GM12864 (cell line): ENCODE measurements at regions not wholly inside any gene's neighbourhood (a gene's known extent, or its start where the extent isn't known, plus 50 kb on each side); places are given as distances from the start of the nearest gene placed in this dataset.

Experiments
- DNase-seq: peaks from one replicate; pipeline ENCODE4 v3.0.0-alpha.2; 2011; ENCODE audit warnings: low read depth
- H3K4me3 ChIP-seq: 2 replicates; pipeline ENCODE4 v1.5.1; 2011; ENCODE audit warnings: mild to moderate bottlenecking, low read depth, low read length, control low read depth
- TF ChIP-seq, protein P1 (sequence below): IDR thresholded peaks from 2 replicates; pipeline ENCODE4 v1.5.1; 2011; ENCODE audit warnings: low read depth, mild to moderate bottlenecking, moderate library complexity, low read length, control low read depth, inconsistent platforms; ENCODE audit errors: missing control alignments

DNA sequence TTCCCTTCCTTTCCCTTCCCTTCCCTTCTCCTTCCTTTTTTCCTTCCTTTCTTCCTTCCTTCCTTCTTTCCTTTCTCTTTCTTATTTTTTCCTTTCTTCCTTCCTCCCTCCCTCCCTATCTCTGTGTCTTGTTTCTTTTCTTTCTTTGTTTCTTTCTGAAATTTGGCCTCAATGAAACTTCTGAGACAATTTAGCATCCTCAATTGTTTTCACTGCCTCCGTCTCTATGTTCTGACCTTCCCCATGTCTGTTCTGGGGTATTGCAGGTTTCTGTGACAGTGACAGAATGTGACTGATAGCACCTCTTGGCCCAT lies 81.7 kb upstream of the PAX1 start:
- DNase-seq = no peak
- TF ChIP-seq, protein P1, sequence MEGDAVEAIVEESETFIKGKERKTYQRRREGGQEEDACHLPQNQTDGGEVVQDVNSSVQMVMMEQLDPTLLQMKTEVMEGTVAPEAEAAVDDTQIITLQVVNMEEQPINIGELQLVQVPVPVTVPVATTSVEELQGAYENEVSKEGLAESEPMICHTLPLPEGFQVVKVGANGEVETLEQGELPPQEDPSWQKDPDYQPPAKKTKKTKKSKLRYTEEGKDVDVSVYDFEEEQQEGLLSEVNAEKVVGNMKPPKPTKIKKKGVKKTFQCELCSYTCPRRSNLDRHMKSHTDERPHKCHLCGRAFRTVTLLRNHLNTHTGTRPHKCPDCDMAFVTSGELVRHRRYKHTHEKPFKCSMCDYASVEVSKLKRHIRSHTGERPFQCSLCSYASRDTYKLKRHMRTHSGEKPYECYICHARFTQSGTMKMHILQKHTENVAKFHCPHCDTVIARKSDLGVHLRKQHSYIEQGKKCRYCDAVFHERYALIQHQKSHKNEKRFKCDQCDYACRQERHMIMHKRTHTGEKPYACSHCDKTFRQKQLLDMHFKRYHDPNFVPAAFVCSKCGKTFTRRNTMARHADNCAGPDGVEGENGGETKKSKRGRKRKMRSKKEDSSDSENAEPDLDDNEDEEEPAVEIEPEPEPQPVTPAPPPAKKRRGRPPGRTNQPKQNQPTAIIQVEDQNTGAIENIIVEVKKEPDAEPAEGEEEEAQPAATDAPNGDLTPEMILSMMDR = no peak
- no peak overlapping the region for H3K4me3 ChIP-seq

DNA sequence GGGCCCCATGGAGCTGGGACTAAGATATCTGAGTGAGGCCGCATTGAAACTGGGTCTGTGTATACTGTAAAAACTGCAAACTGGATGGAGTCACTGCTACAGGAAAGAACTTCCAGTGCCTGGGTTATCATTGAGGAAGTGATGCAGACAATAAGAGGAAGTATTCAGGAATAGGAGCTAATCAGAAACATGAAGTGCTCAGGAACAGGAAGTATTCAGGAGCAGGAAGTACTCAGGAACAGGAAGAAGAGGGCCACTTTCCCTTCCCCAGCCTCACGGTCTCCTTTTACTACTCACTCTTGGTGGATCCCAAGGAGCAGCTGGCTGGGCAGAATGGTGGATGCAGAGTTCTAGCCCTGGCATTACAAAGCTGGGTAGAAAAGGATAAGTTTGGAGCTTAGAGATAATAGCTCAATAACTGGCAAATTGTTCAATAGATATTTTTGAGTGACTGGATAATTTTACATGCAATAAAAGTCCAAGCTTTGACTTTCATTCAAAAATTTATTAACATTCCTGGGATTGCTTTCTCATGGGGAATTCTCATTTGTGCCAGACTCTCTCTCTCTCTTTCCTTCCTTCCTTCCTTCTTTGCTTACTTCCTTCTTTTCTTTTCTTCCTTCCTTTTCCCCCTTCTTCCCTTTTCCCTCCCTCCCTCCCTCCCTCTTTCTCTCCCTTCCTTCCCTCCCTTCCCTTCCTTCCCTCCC lies 82.2 kb upstream of the PAX1 start:
- H3K4me3 ChIP-seq = no peak overlapping the region
- TF ChIP-seq, protein P1 = no peak
- DNase-seq = no peak

DNA sequence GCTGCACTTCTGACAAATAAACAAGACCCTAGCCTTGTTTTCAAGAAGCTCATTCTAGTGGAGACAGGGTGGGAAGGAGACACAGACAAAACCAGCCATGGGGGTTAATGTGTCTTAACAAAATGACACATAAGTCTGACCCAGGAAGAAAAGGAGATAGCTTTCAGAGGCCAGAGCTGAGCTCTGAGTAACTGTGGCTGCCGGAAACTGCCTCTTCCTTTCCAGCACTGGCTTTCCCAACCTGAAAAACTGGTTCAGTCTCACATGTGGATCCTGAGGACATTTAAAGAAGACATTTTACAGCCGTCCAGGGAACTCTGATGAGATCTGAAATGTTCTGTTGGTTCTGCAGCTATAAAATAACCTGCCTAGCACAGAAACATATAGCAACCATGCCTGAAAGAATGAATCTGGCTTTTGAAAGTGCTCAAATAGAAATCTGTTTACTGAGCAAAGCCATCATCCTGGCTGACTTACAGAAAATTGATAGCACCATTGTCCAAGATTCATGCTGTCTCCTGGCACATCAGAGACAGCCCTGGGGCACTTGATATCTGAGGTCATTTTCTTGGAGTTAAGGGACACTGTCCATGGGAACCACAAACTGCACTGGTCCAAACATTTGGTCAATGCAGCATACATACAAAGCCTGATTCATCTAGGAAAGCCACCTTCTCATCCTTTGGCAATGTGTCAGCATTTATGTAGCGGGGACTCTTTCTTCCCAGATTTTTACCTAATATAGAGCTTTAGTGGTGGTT lies 83.2 kb upstream of the PAX1 start:
- H3K4me3 ChIP-seq = no peak overlapping the region
- no peak for DNase-seq
- TF ChIP-seq, protein P1 = no peak

DNA sequence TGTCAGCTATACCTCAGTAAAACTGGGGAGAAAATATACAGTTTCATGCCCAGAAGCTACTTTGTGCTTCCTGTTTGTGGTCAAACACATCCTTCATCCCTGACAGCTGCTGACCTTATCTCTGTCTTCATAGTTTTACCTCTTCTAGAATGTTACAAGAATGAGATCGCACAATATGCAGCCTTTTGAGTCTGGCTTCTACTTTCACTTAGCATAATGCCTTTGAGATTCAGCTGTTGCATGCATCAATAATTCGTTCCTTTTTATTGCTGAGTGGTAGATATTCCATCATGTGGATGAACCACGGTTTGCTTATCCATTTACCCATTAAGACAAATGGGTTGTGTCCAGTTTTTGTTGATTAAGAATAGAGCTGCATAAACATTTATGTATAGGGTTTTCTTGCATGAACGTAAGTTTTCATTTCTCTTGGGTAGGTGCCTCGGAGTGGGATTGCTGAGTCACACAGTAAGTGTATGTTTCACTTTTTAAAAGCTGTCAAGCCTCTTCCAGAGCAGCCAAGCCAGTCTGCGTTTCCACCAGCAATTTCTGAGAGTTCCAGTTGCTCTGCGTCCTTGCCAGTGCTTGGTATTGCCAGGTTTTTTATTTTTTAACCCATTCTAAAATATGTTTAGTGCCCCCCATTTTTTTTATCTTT lies 86.6 kb upstream of the PAX1 start:
- TF ChIP-seq, protein P1 = no peak
- no peak overlapping the region; the same call in 1 of the 2 replicates for H3K4me3 ChIP-seq
- no peak for DNase-seq

DNA sequence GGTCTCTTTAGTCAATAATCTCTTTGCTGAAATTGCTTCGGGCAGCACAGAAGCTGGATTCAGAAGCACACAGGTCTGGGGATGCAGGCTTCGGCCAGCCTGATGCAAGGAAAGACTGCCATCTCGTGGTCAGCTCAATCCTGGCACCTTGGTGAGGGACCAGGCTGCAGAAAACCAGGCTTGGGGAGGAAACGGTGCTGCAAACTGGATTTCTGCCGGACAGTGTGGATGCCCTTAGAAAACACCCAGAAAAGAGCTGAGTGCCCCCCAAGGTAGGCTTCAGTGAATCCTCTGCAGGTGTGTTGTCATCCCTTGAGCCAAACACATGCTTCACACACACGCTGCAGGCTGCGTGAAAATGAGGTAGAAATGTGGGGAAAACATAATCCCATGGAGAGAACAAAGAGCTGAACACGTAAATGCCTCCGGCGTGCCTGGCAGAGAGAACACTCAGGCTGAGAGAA lies 89.8 kb upstream of the PAX1 start:
- DNase-seq = no peak
- TF ChIP-seq, protein P1 = peak; percentile 90
- H3K4me3 ChIP-seq = no peak overlapping the region

DNA sequence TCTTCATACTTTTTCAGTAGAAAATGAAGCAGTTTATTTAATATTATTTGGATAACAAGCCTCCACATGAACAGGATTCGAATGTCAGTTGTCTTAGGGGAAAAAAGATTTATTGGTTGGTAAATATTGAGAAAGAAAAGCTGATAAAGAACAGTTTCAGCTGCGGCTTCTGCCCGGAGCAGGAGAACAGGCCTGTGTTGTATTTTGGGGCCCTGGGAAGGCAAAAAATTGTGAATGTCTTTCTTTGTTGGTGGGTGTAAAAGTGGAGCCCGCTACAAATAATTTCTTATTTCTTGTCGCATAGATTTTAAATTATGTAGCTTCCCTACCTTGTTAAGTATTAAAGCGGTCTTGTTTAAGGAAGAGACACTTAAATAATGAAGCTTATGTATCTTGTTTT lies 90.5 kb upstream of the PAX1 start:
- TF ChIP-seq, protein P1 = no peak
- no peak overlapping the region for H3K4me3 ChIP-seq
- DNase-seq = no peak

DNA sequence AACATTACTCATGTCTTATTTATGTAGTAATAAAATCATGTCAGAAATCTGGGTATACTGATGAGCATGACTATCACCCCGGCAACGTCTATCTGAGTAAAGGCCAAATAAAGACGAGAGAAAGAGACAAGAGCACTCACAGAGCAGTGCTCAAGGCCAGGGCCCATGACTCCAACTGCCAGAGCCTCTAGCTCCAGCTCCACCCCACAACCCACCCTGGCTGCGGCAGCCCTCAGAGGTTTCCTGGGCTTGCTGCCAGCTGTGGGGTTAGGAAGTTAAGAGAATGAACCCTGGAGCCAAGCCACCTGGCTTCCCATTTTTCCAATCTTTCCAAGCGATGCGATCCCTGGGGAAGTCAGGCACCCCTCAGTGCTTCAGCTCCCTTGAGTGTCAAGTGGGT lies 92.0 kb upstream of the PAX1 start:
- TF ChIP-seq, protein P1 = no peak
- DNase-seq = no peak
- H3K4me3 ChIP-seq = no peak overlapping the region
